ENCODE measurements at regions not wholly inside any gene's neighbourhood (a gene's known extent, or its start where the extent isn't known, plus 50 kb on each side); places are given as distances from the start of the nearest gene placed in this dataset.
"Not testable (repeated sequence)": the region's sequence is repeated elsewhere in the genome, so short reads cannot be mapped to it uniquely, and the experiment has no call there.

DNA sequence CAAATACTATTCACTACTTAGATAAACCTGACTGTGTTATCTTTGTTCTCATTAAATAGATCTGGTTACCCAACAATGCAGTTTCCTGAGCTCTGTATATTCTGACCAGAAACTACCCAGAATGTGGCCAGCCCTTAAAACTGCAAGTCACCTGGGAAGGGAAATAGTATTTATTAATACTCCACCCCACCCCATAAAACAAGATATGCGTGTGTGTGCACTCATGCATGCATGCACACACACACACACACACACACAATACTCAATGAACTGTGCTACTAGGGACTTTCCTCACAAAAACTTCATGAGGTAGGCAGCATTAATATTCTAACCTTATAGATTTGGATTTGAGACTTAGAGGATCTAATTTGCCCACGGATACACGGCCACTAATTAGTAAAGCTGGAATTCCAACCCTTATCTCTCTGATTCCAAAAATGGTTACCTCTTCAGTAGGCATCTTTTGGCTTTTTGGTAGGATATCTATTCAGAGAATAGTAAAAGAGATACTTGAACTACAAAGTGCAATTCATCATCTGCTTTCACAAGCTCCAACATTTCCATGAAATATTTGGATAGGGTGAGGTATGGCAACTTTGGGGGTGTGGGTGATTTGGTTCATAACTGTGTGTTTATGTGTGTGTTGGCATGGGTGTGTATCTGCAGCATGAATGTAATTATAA is 197.0 kb upstream of the CFAP20DC start:
- DNase-seq = no peak

DNA sequence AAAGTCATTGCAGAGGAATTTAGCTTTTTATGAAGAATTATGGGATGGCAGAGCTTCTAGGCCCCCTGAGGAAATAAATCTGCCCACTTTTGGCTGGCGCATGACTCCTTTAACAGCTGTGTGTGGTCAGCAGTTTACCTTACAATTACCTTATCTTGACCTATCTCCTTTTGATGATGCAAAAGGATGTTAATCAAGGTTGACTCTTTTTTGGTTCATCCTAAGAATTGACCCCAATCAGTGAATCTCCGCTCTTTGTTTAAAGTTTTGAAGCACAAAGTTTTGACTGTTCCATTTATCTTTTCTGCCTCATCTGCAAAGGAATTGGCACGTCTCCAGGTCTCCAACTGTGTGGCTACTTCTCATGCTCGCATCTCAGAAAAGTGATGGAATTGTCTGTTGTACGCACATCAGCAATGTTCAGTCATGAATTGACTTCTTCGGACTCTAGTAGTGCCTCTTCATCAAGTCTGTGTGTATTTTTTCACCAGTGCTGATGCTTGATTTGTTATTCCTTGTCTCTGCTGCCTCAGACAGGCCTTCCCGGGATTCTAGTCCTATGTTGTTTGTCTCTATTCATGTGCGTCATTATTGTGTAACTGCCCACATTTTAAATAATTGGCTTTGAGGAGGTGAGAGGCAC is 196.2 kb upstream of the CFAP20DC start:
- DNase-seq = no peak

DNA sequence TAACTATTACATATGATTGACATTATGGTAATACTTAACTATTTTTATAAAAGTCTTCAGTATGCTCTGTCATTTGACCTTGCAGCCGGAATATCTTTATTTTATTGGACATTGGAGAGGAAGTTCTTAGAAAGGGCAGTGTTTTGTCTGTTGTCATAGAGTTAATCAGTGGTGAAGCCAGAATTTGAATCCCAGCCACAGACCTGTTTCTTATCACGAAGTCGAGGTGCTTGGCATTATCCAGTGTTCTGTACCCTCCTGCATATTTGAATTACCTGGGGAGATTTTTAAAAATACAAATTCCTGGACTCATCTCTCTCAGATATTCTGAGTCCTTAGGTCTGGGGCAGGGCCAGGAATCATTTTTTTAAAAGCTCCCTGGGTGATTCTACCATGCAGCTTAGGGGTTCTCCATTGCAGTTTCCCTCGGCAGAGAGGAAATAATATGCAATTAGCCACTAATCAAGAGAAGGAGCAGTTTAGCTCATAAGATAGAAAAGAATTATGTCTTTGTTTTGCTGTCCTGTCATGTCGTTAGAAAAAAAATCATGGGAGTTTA is 195.6 kb upstream of the CFAP20DC start:
- DNase-seq = no peak

DNA sequence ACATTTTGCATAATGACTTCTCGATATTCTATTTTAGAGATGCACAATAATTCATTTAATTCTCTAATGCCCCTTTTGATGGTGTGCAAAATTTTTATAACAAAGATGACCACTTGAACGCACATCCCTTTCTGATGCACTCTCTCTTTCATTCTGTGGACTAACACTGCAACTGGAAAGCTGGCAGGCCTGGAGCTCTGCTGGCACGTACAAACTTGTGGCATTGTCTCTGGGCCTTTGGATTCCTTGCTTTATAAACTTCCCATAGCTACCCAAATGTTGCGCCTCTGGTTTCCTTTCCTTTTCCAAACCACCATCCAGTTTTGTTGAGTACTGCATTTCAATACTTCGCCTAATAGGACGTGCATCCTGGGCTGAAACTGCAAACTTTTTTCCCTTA is 194.5 kb upstream of the CFAP20DC start:
- no peak for DNase-seq

DNA sequence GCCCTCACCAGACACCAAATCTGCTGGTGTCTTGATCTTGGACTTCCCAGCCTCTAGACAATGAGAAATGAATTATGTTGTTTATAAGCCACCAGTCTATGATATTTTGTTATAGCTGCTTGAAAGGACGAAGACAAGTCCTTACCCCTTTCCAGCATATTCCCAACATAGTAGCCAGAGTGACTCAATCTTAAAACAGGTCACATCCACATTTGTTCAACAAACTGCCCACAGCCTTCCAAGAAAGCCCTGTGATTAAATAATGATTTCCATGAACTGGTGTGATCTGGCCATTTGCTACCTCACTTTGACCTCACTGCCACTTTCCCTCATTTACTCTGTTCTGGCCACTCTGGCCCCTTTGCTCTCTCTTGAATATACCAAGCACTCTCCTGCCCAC is 193.7 kb upstream of the CFAP20DC start:
- DNase-seq = no peak

DNA sequence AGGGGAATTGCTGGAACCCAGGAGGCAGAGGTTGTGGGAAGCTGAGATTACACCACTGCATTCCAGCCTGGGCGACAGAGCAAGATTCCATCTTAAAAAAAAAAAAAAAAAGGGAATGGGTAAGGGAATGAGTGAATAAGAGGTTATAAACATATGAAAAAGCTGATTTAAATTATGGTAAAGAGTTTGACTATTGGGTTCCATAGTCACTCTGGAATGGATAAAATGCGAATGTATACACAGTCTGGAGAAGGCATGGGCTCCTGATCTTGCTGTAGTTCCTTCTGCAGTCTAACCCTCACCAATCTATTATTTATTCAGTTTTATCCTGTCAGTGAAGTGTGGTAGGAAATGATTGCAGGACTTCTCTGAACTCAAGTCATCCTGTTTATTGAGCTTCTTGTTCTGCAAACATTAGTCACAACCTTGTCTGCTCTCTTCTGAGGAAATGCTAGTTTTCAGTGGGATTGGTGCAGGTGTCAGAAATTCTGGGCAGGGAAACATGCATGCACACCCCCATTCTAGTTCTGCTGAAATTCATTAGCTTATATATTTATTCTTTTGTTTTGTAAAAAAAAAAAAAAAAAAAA is 190.9 kb upstream of the CFAP20DC start:
- DNase-seq = no peak

DNA sequence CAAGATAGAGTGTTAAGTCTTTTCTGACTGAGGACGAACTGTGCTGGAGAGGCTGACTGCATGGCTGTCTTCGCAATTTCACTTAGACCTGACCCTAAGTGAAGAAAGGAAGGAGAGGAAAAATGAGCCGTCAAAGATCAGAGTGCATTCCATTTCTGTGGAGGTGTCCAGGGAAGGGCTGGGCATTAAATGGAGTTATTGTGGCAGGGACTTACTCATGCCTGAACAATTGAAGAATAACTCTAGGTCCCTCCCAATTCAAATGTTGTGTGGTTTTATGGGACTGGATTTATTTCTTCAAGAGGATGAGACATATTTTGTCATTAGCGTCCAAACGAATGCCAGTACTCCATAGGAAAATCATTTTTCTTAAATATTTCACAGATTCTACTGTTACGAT is 187.3 kb upstream of the CFAP20DC start:
- no peak for DNase-seq

DNA sequence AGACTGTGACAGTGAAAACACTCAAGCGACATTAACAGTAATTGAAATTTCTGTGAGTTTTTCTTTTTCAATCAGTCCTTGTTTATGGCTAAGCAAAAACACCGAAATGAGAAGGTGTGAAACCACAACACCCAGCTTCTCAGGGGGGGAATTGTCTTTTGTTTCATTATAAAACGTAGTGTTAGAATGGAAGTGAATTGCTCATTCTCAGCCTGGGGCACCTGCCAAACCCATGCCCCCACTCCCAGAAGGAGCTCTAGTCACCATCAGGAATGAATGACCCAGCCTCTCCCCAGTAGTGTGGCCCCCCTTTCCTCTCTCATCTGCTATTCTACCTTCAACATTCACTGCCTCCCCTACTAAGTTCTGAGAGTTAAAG is 185.8 kb upstream of the CFAP20DC start:
- no peak for DNase-seq

DNA sequence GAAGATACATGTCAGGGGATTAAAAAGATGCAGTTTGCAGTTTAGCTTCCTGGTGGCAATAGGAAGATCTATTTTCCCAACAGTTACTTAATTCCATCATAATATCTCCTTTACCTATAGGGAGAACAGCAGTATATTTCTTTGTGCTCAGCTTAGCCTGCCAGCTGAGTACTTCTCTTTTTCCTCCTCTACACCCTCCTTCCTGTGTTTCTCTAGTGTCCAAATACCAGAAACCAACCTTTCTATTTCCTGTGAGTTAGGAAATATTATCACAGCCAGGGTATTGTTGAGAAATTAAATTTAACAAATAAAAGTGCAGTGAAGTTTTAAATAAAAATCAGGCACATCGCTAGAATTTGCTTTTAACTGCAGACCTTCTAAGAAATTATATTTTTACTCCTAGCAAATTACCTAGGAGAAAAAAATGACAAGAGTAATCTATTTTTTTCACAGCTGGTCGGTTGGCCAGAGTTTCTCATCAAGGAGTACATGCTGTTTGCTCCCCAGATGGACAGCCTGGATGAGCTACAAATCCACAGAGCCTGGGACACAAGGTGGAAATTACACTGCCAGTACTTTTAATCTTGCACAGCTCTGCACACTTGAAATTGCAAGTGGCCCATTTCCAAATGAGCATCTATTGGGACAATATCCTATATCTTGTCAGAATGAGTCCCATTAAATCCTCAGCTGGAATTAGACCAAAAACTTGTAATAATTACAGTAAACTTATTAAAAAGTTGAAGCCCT is 185.2 kb upstream of the CFAP20DC start:
- DNase-seq = no peak

DNA sequence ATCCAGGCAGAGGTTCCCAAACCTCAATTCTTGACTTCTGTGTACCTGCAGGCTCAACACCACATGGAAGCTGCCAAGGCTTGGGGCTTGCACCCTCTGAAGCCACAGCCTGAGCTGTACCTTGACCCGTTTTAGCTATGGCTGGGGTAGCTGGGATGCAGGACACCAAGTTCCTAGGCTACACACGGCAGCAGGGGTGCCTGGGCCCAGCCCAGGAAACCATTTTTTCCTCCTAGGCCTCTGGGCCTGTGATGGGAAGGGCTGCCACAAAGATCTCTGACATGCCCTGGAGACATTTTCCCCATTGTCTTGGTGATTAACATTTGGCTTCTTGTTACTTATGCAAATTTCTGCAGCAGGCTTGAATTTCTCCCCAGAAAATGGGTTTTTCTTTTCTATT is 180.6 kb upstream of the CFAP20DC start:
- not testable (repeated sequence) for DNase-seq

DNA sequence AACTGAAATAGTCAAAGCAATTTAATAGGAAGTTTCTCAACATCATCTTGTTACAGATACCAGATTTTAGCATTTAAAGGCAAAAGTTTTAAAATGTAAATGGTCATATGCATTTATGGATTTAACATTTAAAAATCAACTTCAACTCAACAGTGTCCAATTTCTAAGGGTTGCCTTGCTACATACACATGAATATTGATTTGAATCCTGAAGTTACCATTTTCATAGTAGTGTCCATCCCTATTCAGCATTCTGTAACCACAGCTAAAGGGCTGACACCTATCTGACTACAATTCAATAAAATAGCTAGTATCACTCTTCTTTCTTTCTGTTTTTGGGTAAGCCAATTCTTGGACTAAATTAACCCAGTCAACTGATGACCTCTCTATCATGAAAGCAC is 164.0 kb upstream of the CFAP20DC start:
- DNase-seq = no peak

DNA sequence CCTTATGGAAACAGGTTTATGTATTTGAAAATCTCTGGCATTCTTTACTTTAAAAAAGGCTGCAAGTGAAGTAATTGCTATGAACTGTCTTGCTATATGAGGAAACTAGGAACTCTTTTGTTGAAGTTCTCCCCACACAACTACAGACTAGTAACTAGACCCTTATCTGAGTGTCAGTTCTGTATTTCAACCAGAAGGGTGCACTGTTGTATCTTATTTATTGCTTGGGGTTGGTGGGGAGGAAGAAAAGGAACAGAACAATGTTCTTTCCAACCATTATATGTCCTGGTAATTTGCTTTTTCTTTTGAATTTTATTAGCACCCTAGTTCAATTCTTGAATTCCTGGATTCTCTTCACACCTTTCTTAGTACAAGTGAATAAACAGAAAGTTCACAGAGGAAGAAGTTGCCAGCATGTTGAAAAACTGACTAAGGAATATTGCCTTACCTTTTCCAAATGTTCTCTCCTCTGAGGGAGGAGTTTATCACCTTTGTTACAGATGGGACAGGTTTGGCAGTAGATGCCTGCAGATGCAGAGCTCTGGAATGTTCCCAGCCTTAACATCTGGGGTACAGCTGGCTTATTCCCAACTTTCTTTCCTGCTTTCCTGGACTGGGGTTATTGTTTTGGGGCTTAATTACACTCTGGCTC is 162.4 kb upstream of the CFAP20DC start:
- DNase-seq = no peak

DNA sequence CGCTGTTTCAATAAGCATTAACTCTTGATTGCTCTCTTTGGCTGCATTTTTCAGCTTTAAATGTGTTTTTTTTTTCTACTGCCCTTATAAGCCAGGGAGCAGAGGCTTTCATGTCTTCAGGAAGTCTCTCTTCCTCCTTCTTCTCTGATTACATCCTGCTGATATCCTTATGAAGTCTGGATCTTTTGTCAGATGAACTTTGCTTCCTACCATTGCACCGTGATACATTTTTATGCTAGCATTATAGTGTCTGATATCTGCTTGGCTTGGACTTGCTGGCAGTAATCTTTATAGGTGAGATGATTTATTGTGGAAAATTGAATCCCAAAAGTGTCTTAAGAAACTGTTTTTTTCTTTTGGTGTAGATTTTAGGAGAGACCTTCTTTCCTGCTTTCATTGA is 160.4 kb upstream of the CFAP20DC start:
- DNase-seq = no peak

DNA sequence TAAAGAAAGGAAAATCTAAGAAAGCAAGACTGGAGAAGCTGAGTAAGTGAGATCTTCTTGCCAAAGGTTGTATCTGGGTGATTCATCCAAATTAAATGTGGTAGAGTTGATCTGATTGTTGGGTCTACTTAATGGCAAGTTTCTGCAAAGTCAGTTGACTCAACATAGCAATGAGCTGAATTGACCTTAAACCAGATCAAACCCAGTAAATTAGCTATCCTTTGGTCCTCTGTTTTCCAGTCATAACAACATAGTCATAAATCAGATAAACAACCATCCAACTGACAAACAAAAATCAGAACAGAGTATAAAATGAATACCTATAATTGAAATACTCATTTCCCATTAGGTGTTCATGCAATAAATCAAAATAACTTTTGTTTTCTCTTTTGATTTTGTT is 142.6 kb upstream of the CFAP20DC start:
- no peak for DNase-seq

DNA sequence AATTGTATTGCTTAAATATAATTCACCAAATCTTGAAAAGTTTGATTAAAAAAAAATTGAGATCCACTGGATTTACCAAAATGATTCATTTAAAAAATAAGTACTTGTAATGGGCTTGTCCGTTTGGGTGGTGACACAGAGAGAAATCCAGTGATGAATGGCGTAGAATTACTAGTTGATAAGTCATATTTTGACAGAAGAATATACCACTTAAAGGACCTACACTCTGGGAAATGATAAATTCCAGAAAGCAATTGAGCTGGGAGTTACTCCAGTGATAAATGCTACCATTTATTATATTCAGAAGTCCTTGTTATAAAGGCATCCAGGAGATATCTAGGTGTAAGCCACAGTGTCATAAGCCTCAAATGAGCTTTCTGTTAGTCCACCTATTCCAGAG is 141.8 kb upstream of the CFAP20DC start:
- DNase-seq = no peak

DNA sequence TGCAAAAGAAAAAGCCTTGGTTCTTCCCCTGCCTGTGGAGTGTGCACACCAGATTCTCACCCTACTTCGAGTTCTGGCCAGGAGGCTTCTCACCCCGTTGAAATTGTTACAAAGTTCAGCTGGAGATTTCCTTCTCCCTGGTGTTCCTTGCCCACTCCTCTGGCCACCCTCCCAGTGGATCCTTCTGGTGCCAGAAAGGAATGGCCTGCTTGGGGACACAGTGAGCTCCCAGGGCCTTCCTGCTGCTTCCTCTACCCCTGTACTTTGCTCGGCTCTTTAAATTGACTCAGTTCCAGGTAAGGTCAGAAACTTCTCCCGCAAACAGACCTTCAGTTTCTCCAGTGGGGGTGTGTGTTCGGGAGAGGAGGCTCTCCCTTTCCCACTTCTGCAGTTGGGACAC is 140.1 kb upstream of the CFAP20DC start:
- no peak for DNase-seq

DNA sequence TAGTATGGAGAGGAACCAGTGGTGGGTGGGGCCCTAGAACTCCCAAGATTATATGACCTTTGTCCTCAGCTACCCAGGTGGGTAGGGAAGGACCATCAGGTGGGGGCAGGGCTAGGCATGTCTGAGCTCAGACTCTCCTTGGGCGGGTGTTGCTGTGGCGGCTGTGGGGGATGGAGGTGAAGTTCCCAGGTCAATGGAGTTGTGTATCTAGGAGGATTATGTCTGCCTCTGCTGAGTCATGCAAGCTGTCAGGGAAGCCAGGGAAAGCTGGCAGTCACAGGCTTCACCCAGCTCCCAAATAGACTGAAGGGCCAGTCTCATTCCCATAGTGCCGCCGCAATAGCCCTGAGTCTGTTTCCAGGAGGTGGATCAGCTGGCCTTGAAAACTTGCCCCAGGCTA is 139.7 kb upstream of the CFAP20DC start:
- DNase-seq = no peak

DNA sequence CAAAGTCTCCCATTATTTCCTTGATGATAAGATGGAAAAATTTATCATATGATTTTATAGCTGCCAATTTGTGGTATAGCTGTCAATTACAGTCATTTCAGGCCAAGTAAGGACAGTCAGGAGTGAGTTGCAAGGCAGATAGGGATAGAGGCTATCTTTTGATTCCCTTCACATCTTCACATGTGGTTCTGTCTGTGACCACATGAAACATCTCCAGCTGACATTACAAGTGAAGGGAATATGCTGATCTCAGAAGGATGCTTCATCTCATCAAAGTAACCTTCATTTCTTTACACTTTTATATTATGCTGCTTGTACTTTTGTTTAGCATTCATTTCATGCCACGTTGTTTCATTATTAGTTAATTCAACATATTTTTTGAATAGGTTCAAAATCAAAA is 136.9 kb upstream of the CFAP20DC start:
- no peak for DNase-seq

DNA sequence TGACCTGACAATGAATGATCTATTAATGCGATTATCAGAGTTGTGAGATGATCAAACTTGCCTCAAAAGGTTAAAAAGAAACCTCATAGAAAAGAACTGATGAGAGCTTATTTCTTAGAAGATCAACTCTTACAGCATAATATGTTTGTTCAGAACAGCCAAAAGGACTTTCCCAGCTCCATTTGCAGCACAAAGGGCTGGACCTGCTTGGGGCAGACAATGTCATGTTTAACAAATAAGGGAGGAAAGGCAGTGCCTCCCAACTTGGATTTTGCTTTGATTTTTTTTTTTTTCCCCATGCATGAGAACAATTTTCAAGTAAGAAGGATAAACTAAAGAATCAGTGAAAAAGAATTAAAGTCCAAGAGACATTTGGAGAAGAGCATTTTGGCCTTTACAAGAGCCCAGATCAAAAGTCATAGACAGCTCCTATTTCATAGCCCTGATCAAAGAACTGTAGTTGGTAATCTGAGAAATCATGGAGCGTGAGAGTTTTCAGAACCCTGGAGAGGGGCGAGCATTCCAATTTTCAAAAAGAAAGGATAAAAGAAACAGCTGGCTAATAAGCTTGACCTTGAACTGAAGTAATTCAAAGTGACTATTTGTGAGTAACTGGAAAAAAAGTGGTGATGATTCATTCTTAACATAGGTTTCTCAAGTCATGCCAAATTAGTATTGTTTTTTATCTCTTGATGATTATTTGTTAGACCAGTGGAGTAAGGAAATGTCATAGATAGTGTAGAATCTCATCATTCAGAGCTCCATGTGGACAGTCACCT is 136.0 kb upstream of the CFAP20DC start:
- DNase-seq = no peak

DNA sequence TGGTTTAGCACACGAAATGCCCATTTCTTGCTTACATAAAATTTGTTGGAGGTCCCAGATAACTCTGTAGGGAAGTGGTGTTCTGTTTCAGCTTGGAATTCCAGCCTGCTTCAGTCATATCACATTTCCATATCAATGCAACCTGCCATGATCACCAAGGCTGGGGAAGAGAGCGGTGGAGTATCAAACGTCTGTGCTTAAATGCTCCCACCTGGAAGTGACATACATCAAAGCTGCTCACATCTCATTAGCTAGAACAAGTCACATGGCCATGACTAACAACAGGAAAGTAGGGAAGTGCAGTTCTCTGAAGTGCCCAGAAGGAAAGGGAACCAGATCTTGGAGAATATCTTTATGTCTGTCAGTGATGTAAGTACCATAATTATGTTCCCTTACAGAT is 130.2 kb upstream of the CFAP20DC start:
- no peak for DNase-seq

DNA sequence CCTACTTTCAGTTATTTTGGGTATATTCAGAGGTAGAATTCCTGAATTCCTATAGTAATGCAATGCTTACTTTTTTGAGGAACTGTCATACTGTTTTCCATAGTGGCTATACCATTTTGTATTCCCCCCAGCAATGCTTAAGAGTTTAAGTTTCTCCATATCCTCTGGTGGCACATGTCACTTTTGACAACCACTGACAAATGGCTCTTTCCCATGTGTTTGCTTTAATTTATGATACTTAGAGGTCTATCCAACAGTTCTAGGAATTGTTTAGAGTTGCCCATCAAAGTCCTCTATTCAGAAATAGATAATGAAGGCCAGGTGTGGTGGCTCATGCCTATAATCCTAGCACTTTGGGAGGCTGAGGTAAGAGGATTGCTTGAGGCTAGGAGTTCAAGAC is 128.9 kb upstream of the CFAP20DC start:
- no peak for DNase-seq

DNA sequence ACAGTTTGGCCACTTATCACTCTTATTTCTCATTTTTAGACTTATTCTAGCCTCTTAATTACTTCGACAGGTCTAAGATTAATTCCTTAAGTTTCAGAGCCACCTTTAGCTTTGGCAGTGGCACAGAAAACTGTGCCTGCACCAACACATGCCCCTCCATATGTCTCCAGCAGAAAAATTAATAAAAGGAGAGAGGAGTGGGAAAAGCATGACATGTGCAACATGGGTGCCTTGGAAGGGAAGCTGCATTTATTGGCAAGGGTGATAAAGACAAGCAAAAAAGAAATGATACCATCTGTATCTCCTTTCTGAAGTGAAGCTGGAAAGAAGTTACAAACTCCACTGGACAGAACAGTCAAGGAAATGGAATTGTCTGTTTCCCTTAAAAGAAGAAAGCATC is 121.7 kb upstream of the CFAP20DC start:
- no peak for DNase-seq
